ENCODE measurements at regions not wholly inside any gene's neighbourhood (a gene's known extent, or its start where the extent isn't known, plus 50 kb on each side); places are given as distances from the start of the nearest gene placed in this dataset.

GRCh38 chr4:18381186-18381585, 359.6 kb upstream of the LCORL start:
- Histone ChIP-seq H3K36me3 (replicated peaks in 1 of 2; ENCODE audit: control insufficient read depth in 1 of 2, insufficient read depth in 2 of 2, low read length in 2 of 2) (no peaks in the 10 kb centered on the region), H3K4me2 (ENCODE audit: low read depth, low read length) (no peak overlapping the region), H4K20me1 (ENCODE audit: insufficient read depth, low read length) (no peaks in the 10 kb centered on the region), H3K27me3 (ENCODE audit: control insufficient read depth in 1 of 2, insufficient read depth in 2 of 2, low read length in 2 of 2) (no peaks in the 10 kb centered on the region), H3K4me1 (ENCODE audit: insufficient read depth, low read length) (no peaks in the 10 kb centered on the region), H3K79me2 (ENCODE audit: insufficient read depth, low read length) (no peaks in the 10 kb centered on the region), H3K9me3 (ENCODE audit: low read length) (no peaks in the 10 kb centered on the region), H3K27ac (ENCODE audit: extremely low read length, insufficient read depth, low read length) (no peak overlapping the region), H2AFZ (ENCODE audit: low read length) (no peak overlapping the region), H3K4me3 (replicated peaks in 1 of 3; ENCODE audit: insufficient read depth in 1 of 3, low read depth in 2 of 3, low read length in 3 of 3) (no peak overlapping the region), H3K9ac (ENCODE audit: insufficient read depth, low read depth, low read length) (no peak overlapping the region)
- 0% methylated on average over 1 of the region's 1 CpG for WGBS (ENCODE audit: low lambda C conversion rate)
- no peak for ATAC-seq
- TF ChIP-seq ATF5 (CRISPR knock-in tag; IDR thresholded peaks at IDR 0.05; ENCODE audit: low read depth) (no peak), RAD51 (IDR thresholded peaks at IDR 0.05; ENCODE audit: borderline replicate concordance) (no peak), HNRNPL (IDR thresholded peaks at IDR 0.05; ENCODE audit: low read depth, low read length) (no peak), ADNP (CRISPR knock-in tag; IDR thresholded peaks at IDR 0.05) (no peak), HCFC1 (IDR thresholded peaks at IDR 0.05; ENCODE audit: low read depth, low read length) (no peak), PTBP1 (IDR thresholded peaks at IDR 0.05; ENCODE audit: low read depth, low read length, poor library complexity, severe bottlenecking) (no peak), MLLT10 (CRISPR knock-in tag; IDR thresholded peaks at IDR 0.05) (no peak), ZFP36 (IDR thresholded peaks at IDR 0.05; ENCODE audit: borderline replicate concordance, low read depth, low read length, partially characterized antibody) (no peak), THAP9 (CRISPR knock-in tag; IDR thresholded peaks at IDR 0.05; ENCODE audit: borderline replicate concordance) (no peak), ZSCAN9 (CRISPR knock-in tag; IDR thresholded peaks at IDR 0.05; ENCODE audit: borderline replicate concordance) (no peak)
- no TSS peak for BruUV-seq (replicated peaks)
- ChIA-PET CTCF (ENCODE audit: low intra/inter-chr PET ratio, low total read pairs) (no interaction called here), POLR2A (no interaction called here)
- in situ Hi-C loops (cut with HindIII; ENCODE audit: extremely low pct_ligation_motif_present, low pct_unique_long_range_greater_than_20kb): no loop called here
- FAIRE-seq: no peak
- DNase-seq (ENCODE audit: low spot score): no peak
- intact Hi-C loops (cut with micrococcal nuclease; ENCODE audit: unreplicated experiment): no loop called here

Measured in HepG2 (cell line).